Smooth muscle cell (in vitro differentiated cells): ENCODE measurements at regions not wholly inside any gene's neighbourhood (a gene's known extent, or its start where the extent isn't known, plus 50 kb on each side); places are given as distances from the start of the nearest gene placed in this dataset.

Experiments
- DNase-seq: peaks from one replicate; lab custom pipeline; 2025; ENCODE audit not compliant: unreplicated experiment; lab: John Stamatoyannopoulos, UW
- H2AFZ ChIP-seq: fragments of 200-600 bp; sonication (generic); 2 replicates; pipeline ENCODE4 v1.6.0; 2016; ENCODE audit warnings: antibody characterized with exemption, low read depth, mild to moderate bottlenecking
- H3F3A ChIP-seq: fragments of 200-600 bp; sonication (generic); 2 replicates; pipeline ENCODE4 v1.6.0; 2017; ENCODE audit warnings: antibody characterized with exemption, low read depth
- H3K27ac ChIP-seq: fragments of 200-600 bp; sonication (generic); 2 replicates; pipeline ENCODE4 v1.5.1; 2016; ENCODE audit warnings: low read depth, mild to moderate bottlenecking
- H3K27me3 ChIP-seq: fragments of 200-600 bp; sonication (generic); 2 replicates; pipeline ENCODE4 v1.6.1; 2016; ENCODE audit warnings: low read depth, mild to moderate bottlenecking
- H3K36me3 ChIP-seq: fragments of 200-600 bp; sonication (generic); 2 replicates; pipeline ENCODE4 v1.5.1; 2016; ENCODE audit warnings: low read depth
- H3K4me1 ChIP-seq: fragments of 200-600 bp; sonication (generic); 2 replicates; pipeline ENCODE4 v1.5.1; 2016; ENCODE audit warnings: low read depth
- H3K4me2 ChIP-seq: fragments of 200-600 bp; sonication (generic); 2 replicates; pipeline ENCODE4 v1.6.0; 2016; ENCODE audit warnings: mild to moderate bottlenecking
- H3K4me3 ChIP-seq: fragments of 200-600 bp; sonication (generic); 2 replicates; pipeline ENCODE4 v1.5.1; 2016; ENCODE audit warnings: mild to moderate bottlenecking
- H3K79me2 ChIP-seq: fragments of 200-600 bp; sonication (generic); 2 replicates; pipeline ENCODE4 v1.6.0; 2016; ENCODE audit warnings: low read depth, mild to moderate bottlenecking
- H3K9ac ChIP-seq: fragments of 200-600 bp; sonication (generic); 2 replicates; pipeline ENCODE4 v1.6.0; 2016; ENCODE audit warnings: low read depth
- H3K9me3 ChIP-seq: fragments of 200-600 bp; sonication (generic); replicated peaks from 2 replicates; pipeline ENCODE4 v1.5.1; 2016; ENCODE audit warnings: low read depth
- H4K20me1 ChIP-seq: fragments of 200-600 bp; sonication (generic); 2 replicates; pipeline ENCODE4 v1.6.0; 2016; ENCODE audit warnings: low read depth
- CTCF ChIP-seq: fragments of 200-600 bp; sonication (generic); IDR thresholded peaks from 2 replicates; pipeline ENCODE4 v1.5.1; 2017; ENCODE audit warnings: borderline replicate concordance, mild to moderate bottlenecking, antibody characterized with exemption; ENCODE audit not compliant: insufficient read depth, poor library complexity, severe bottlenecking
- WGBS: methylation state at CpG from one replicate; pipeline ENCODE4 v1.1.7; 2016; ENCODE audit warnings: low lambda C conversion rate; 5-methylcytosine and 5-hydroxymethylcytosine counted together

GRCh38 chr14:71725922-71726579 is 206.2 kb upstream of the RGS6 start:
- Histone ChIP-seq H3K79me2 (no peaks in the 10 kb centered on the region), H3K9me3 (no peaks in the 10 kb centered on the region), H2AFZ (no peak overlapping the region), H3K27ac (peak overlapping the region; percentile 92), H4K20me1 (no peaks in the 10 kb centered on the region), H3K36me3 (no peaks in the 10 kb centered on the region), H3K4me2 (peak overlapping the region; percentile 1), H3K9ac (peak overlapping the region; percentile 76), H3K27me3 (no peaks in the 10 kb centered on the region), H3K4me1 (peaks cover 3% of the 10 kb centered on the region), H3K4me3 (no peak overlapping the region), H3F3A (no peaks in the 10 kb centered on the region)
- DNase-seq = no peak
- TF ChIP-seq CTCF = no peak
- 47% methylated on average over 7 of the region's 7 CpGs for WGBS

- no peaks in the 10 kb centered on the region for H4K20me1 ChIP-seq
- peak overlapping the region; percentile 92 for H3K27ac ChIP-seq
- DNase-seq = no peak
- peaks cover 3% of the 10 kb centered on the region for H3K4me1 ChIP-seq
- H3K9ac ChIP-seq = peak overlapping the region; percentile 76
- no peaks in the 10 kb centered on the region for H3F3A ChIP-seq
- no peaks in the 10 kb centered on the region for H3K27me3 ChIP-seq
- H2AFZ ChIP-seq = no peak overlapping the region
- H3K36me3 ChIP-seq = no peaks in the 10 kb centered on the region
- 80% methylated on average over 3 of the region's 3 CpGs for WGBS
- peak overlapping the region; percentile 1 for H3K4me2 ChIP-seq
- no peak overlapping the region for H3K4me3 ChIP-seq
- H3K9me3 ChIP-seq = no peaks in the 10 kb centered on the region
- H3K79me2 ChIP-seq = no peaks in the 10 kb centered on the region
- TF ChIP-seq CTCF = no peak
Measured at GRCh38 chr14:71726580-71727021, 205.6 kb upstream of the RGS6 start.

DNA sequence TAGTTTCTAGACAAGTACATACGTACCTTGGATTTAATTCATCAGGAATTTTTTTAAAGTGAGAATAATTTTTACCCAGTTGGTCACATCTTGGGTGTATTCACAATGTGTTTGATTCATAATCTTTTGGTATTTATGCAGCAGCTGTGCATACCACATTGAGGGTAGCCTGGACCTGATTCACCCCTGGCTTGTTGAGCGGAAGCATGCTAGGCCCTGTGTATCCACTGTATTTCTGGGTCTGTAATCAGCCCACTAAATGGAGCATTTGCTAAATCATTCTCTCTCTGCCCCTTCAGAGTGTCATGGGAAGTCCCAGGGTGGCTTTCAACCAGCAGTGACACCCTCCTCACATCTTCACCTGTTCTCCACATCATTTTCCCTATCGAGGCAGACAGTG is 203.8 kb upstream of the RGS6 start:
- no peak overlapping the region for H2AFZ ChIP-seq
- no peak for DNase-seq

More for the DNA sequence above, 203.8 kb upstream of the RGS6 start:
- H3K9me3 ChIP-seq = no peaks in the 10 kb centered on the region
- TF ChIP-seq CTCF = no peak
- peaks cover 3% of the 10 kb centered on the region for H3K4me1 ChIP-seq
- no peak overlapping the region for H3K9ac ChIP-seq
- H3K36me3 ChIP-seq = no peaks in the 10 kb centered on the region
- no peak overlapping the region for H3K4me3 ChIP-seq
- 77% methylated on average over 3 of the region's 3 CpGs for WGBS
- no peaks in the 10 kb centered on the region for H3K27me3 ChIP-seq
- peaks cover 3% of the 10 kb centered on the region for H4K20me1 ChIP-seq
- peaks cover 5% of the 10 kb centered on the region for H3F3A ChIP-seq
- peak overlapping the region; percentile 92 for H3K27ac ChIP-seq
- H3K4me2 ChIP-seq = no peak overlapping the region
- no peaks in the 10 kb centered on the region for H3K79me2 ChIP-seq
